ENCODE measurements at regions not wholly inside any gene's neighbourhood (a gene's known extent, or its start where the extent isn't known, plus 50 kb on each side); places are given as distances from the start of the nearest gene placed in this dataset.

- TF ChIP-seq BACH2 (CRISPR knock-in tag; IDR thresholded peaks at IDR 0.05; ENCODE audit: borderline replicate concordance) (no peak), PPARA (CRISPR knock-in tag; IDR thresholded peaks at IDR 0.05; ENCODE audit: borderline replicate concordance) (no peak), ZFP30 (CRISPR knock-in tag; IDR thresholded peaks at IDR 0.05) (no peak), ARNTL (CRISPR knock-in tag; IDR thresholded peaks at IDR 0.05; ENCODE audit: borderline replicate concordance, low read depth) (no peak), RARB (CRISPR knock-in tag; IDR thresholded peaks at IDR 0.05) (no peak), TCF4 (CRISPR knock-in tag; IDR thresholded peaks at IDR 0.05; ENCODE audit: borderline replicate concordance) (no peak), GLIS3 (CRISPR knock-in tag; IDR thresholded peaks at IDR 0.05) (no peak), CSDC2 (CRISPR knock-in tag; IDR thresholded peaks at IDR 0.05) (no peak), ZC3H10 (CRISPR knock-in tag; IDR thresholded peaks at IDR 0.05) (no peak)
Observed at GRCh38 chr11:123299721-123300120, 104.7 kb upstream of the CLMP start.

GRCh38 chr11:123298488-123299447 lies 103.7 kb upstream of the CLMP start:
- no peak for ATAC-seq
- TF ChIP-seq ZNF565 (CRISPR knock-in tag; conservative IDR thresholded peaks at IDR 0.05; ENCODE audit: low read depth) = no peak
- TF ChIP-seq ISL1 (CRISPR knock-in tag; IDR thresholded peaks at IDR 0.05) = no peak
- no peak for TF ChIP-seq ZC3H10 (CRISPR knock-in tag; IDR thresholded peaks at IDR 0.05)
- no peak for TF ChIP-seq ZNF8 (CRISPR knock-in tag; IDR thresholded peaks at IDR 0.05)
- TF ChIP-seq BACH2 (CRISPR knock-in tag; IDR thresholded peaks at IDR 0.05; ENCODE audit: borderline replicate concordance) = no peak
- TF ChIP-seq TCF4 (CRISPR knock-in tag; IDR thresholded peaks at IDR 0.05; ENCODE audit: borderline replicate concordance) = no peak
- no peak for TF ChIP-seq ESRRG (CRISPR knock-in tag; IDR thresholded peaks at IDR 0.05)
- no peak for TF ChIP-seq GLIS3 (CRISPR knock-in tag; IDR thresholded peaks at IDR 0.05)
- no peak for TF ChIP-seq OSR1 (CRISPR knock-in tag; IDR thresholded peaks at IDR 0.05)
- TF ChIP-seq ZFP30 (CRISPR knock-in tag; IDR thresholded peaks at IDR 0.05) = no peak
- no peak for TF ChIP-seq CSRNP3 (CRISPR knock-in tag; IDR thresholded peaks at IDR 0.05)
- TF ChIP-seq PATZ1 (CRISPR knock-in tag; IDR thresholded peaks at IDR 0.05; ENCODE audit: borderline replicate concordance) = no peak
- no peak for TF ChIP-seq PPARA (CRISPR knock-in tag; IDR thresholded peaks at IDR 0.05; ENCODE audit: borderline replicate concordance)

More at GRCh38 chr11:123299721-123300120, 104.7 kb upstream of the CLMP start:
- ATAC-seq = no peak

GRCh38 chr11:123292647-123293046 lies 97.6 kb upstream of the CLMP start:
- no peak for TF ChIP-seq PATZ1 (CRISPR knock-in tag; IDR thresholded peaks at IDR 0.05; ENCODE audit: borderline replicate concordance)
- no peak for TF ChIP-seq ZC3H10 (CRISPR knock-in tag; IDR thresholded peaks at IDR 0.05)
- TF ChIP-seq TOX (CRISPR knock-in tag; IDR thresholded peaks at IDR 0.05; ENCODE audit: borderline replicate concordance) = no peak
- no peak for TF ChIP-seq OSR1 (CRISPR knock-in tag; IDR thresholded peaks at IDR 0.05)
- no peak for TF ChIP-seq ZFP3 (CRISPR knock-in tag; IDR thresholded peaks at IDR 0.05)
- no peak for TF ChIP-seq ZNF70 (CRISPR knock-in tag; IDR thresholded peaks at IDR 0.05)
- TF ChIP-seq CSRNP3 (CRISPR knock-in tag; IDR thresholded peaks at IDR 0.05) = no peak
- TF ChIP-seq ZNF565 (CRISPR knock-in tag; conservative IDR thresholded peaks at IDR 0.05; ENCODE audit: low read depth) = no peak
- TF ChIP-seq TSHZ2 (CRISPR knock-in tag; IDR thresholded peaks at IDR 0.05) = no peak
- no peak for TF ChIP-seq GLIS3 (CRISPR knock-in tag; IDR thresholded peaks at IDR 0.05)
- no peak for TF ChIP-seq RARB (CRISPR knock-in tag; IDR thresholded peaks at IDR 0.05)
- no peak for TF ChIP-seq CSDC2 (CRISPR knock-in tag; IDR thresholded peaks at IDR 0.05)
- no peak for TF ChIP-seq PPARA (CRISPR knock-in tag; IDR thresholded peaks at IDR 0.05; ENCODE audit: borderline replicate concordance)
- TF ChIP-seq ESRRG (CRISPR knock-in tag; IDR thresholded peaks at IDR 0.05) = no peak
- TF ChIP-seq CREB5 (CRISPR knock-in tag; IDR thresholded peaks at IDR 0.05; ENCODE audit: low read depth) = no peak
- TF ChIP-seq TCF4 (CRISPR knock-in tag; IDR thresholded peaks at IDR 0.05; ENCODE audit: borderline replicate concordance) = no peak
- no peak for TF ChIP-seq ISL1 (CRISPR knock-in tag; IDR thresholded peaks at IDR 0.05)
- no peak for ATAC-seq
